ENCODE measurements at regions not wholly inside any gene's neighbourhood (a gene's known extent, or its start where the extent isn't known, plus 50 kb on each side); places are given as distances from the start of the nearest gene placed in this dataset.

GRCh38 chr22:47678636-47679287 is 916.3 kb downstream of the TBC1D22A start:
- no peak for DNase-seq

DNA sequence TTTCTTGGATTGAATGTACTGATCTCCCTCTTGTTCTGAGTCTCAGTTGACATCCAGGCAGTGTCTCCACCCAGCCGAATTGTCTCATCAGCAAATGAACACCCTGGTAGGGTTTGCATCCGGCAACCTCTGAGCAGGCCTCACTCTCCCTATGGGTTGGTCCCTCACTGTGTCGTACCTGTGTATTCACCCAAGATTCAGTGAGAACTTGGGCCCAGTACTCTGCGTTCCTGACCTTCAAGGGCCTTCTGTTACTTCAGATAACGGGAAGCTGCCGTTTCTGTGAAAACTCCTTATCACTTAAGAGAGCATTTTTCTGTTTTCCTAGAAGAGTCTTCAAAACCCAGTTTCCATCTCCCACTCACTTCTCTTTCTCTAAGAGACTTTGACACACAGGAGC is 915.6 kb downstream of the TBC1D22A start:
- DNase-seq, result no peak

DNA sequence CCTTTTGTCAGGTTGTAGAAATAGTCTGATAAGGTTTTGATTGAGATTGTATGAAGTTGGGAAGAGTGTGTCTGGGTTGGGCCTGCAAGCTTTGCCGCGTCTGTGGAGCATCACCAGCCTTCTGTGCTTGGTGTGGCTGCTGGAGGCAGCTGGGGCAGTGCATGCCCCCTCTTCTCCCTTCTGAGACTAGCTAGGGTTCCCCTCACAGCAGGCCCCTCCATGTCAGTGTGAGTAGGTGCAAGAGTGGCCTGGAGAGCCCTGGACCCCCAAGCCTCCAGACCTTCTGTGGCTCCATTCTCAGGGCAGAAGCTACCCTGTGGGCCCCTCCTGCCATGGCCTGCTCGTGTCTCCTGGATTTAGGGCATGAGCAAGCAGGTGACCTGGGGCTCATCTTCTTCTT is 914.2 kb downstream of the TBC1D22A start:
- no peak for DNase-seq

DNA sequence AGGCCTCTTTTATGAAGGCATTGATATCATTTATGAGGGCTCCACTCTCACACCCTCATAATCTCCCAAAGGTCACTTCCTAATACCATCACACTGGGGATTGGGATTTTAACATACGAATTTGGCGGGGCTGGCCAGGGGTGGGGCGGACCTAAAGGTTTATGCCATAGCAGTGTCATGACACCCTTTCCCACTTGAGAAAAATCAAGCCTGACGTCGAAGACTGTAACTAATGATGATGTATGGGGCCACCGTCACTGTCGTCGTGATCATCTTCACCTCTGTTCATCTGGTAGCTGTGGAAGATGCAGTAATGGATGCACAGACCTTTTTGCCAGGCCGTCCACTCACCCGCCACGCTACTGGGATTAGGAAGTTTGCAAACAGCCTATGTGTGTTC is 912.1 kb downstream of the TBC1D22A start:
- DNase-seq, result no peak

- DNase-seq, result no peak
Observed at GRCh38 chr22:47673557-47673956, 911.1 kb downstream of the TBC1D22A start.

DNA sequence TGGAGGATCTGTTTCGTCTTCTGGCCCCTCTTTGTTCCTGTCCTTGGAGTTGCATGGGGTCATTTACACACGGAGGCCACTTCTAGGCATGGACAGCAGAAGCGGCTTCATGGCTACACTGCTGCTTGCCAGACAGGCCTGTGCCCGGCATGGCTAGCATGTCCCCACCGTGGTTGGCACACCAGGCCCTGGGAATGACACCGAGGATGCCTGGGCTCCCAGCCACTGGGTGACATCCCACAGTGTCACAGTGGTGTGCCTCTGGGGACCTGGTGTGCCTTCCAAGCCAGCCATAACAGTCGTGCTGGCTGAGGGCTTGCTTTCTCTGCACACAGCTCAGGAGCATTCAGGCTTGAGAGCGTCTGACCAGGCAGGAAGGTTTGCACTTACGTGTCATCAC is 910.1 kb downstream of the TBC1D22A start:
- no peak for DNase-seq

- DNase-seq, result no peak
Observed at GRCh38 chr22:47665151-47665550, 902.7 kb downstream of the TBC1D22A start.

DNA sequence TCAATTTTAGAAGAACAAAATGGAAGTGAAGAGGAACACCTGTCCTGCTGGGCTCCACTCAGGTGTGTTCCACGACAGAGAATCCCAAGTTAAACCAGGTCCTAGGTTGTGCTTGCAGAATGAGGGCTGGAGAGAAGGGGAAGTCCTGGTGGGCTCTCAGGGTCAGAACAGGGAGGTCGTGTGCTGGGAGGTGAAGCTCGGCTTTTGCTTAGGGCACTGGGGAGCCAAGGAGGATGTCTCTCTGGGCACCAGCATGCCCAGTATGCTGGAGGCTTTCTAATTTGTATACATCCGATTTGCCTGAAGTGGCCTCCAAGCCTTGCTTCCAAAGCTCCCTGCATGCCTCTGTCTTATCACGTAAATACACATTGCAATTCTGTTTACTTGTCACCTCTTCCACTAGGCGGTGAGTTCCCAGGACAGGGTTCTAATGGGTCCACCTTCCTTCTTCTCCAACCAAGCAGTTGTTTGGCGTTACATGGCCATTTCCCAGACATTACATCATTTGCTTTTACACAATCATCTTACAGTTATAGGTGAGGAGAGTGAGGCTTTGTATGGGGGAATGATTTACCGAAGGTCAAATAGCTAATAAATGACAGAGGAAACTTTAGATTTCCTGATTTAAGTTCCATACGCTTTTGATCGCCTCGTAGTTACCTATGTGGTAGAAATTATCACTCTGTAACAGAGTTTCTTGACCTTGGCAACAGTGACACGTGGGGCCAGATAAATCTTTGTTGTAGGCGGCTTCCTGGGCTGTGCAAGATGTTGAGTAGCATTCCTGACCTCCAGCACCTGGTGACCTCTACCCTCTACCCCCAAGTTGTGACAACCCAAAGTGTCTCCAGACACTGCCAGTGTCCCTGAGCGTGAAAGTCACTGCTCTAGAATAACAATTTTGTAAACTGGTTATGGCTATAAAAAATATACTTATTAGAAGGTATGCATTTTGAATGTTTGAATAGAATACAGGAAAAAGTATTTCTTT is 901.5 kb downstream of the TBC1D22A start:
- no peak for DNase-seq

- no peak for DNase-seq
Observed at GRCh38 chr22:47659467-47660223, 897.2 kb downstream of the TBC1D22A start.

DNA sequence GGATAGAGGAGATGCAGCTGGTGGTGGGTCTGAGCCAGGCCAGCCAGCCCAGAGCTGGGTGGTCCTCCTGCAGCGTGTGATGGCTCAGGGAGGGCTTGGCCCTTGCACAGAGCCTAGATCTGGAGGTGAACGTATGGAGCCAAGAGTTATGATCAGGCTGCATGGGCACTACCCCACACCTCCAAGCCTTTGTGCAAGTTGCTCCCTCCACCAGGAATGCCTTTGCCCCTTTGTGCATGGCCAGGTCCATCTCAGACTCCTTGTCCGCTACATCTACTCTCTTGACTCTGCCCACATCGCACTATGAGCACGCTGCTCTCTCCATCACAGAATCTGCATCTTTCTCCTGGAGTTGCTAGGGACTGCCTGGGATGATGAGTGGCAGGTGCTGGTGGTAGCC is 895.7 kb downstream of the TBC1D22A start:
- DNase-seq, result no peak

GRCh38 chr22:47657224-47657623 is 894.8 kb downstream of the TBC1D22A start:
- DNase-seq, result no peak

DNA sequence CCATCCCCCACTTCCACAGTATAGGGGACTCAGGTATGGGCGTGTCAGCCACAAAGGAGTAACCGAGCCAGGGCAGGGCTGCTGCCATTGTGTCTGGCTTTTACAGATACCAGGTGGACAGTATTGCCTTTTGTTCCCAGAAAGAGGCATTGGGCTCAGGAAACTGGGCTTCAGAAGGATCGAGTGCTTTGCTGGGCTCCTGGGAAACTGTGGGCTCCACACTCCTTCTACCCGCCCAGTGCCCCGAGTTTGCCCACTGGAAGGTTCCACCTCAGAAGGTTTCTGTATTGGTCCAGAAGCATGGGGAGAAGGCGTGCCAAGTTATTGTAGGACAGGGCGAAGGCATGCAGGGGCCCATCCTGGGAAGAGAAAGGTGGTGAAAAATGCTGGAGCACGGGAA is 894.4 kb downstream of the TBC1D22A start:
- DNase-seq, result no peak

DNA sequence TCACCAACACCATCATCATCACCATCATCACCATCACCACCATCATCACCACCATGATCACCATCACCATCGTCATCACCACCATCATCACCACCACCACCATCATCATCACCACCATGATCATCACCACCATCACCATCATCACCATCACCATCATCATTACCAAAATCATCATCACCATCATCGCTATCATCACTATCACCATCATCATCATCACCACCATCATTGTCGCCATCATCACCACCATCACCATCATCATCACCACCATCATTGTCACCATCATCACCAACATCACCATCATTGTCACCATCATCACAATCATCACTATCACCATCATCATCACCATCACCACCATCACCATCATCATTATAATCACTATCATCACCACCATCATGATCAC is 893.5 kb downstream of the TBC1D22A start:
- no peak for DNase-seq

- no peak for DNase-seq
Observed at GRCh38 chr22:47654922-47655491, 892.6 kb downstream of the TBC1D22A start.

GRCh38 chr22:47653921-47654320 is 891.5 kb downstream of the TBC1D22A start:
- DNase-seq, result no peak

DNA sequence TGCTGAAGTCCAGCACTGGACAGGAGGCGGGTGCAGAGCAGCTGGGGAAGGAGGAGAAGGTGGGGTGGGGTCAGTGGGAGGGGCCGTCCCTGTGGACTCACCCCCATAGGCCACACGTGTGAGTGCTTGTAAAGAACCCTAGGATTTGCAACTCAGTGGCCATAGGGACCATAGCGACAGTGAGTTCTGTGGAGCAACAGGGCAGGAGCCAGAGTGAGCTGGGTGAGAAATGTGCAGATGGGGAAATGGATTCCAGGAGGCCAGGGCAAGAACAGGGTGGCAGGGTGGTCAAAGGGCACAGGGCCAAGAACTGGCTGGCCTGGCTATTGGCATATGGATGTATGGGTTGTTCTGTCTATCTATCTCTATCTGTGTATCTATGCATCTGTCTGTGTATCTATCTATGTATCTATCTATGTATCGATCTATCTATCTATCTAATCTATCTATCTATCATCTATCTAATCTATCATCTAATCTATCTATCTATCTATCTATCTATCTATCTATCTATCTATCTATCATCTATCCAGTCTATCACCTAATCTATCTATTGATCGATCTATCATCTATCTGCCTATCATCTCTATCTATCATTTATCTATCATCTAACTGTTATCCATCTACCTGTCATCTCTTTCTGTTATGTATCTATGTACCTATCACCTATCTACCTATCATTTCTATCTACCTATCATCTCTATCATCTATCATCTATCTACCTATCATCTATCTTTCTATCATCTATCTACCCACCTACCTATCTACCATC is 889.0 kb downstream of the TBC1D22A start:
- no peak for DNase-seq

DNA sequence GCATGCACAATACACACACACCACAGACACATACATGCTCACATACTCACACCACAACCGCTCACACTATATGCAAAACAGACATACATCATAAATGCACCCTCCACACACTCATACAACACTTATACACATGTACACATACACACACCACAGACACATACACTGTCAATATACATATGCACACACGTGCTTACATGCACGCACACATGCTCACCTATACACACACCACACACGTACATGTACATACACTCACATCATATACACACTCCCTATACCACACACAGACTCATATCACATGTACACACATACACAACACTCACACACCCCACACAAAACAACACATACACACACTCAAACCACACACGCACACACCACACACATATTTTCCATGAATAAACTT is 885.3 kb downstream of the TBC1D22A start:
- no peak for DNase-seq

DNA sequence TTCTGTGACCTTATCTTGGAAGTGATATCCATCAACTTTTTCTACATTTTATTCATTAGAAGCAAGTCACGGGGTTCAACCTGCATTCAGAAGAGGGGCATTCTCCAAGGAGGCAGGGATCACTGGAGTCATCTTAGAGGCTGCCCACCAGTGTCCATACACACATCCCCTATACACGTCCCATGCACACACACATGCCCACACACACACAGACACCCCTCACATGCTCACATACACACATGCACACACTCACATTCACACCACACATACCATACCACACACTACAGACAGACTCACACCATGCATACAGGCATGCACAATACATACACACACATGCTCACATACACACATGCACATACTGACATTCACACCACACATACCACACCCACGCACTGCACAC is 884.7 kb downstream of the TBC1D22A start:
- no peak for DNase-seq

- no peak for DNase-seq
Observed at GRCh38 chr22:47645923-47646322, 883.5 kb downstream of the TBC1D22A start.

DNA sequence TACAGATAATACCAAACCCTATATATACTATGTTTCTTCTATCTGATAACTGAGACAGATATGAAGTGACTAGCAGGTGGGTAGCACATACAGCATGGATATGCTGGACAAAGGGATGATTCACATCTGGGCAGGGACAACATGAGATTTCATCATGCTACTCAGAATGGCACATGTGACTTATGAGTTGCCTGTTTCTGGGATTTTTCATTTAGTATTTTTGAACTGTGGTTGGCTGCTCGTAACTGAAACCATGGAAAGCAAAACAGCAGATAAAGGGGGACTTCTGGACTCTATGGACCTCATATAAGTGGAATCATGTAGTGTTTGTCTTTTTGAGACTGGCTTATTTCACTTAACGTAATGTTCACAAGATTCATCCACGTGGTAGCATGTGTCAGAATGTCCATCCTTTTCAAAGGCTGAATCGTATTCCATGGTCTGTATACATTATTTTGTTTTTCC is 883.0 kb downstream of the TBC1D22A start:
- DNase-seq, result no peak

DNA sequence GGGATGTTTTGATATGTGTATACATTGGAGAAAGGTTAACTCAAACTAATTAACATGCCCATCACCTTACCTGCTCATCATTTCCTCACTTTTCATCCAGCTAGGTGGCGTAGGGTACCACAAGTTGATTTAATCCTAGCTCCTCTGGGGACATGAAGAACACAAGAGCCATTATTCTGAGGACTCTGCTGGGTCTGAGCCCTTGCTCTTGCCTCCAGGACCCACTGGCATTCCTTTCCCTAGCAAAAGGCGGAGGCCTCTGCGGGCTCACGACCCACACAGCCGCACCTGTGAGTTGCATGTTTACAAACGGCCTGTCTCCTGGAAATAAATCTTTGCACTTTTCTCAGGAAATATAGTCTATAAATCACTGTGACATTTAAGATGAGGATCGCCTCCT is 871.9 kb downstream of the TBC1D22A start:
- DNase-seq, result no peak

Measured in hypothalamus (tissue), 51 donors.